Stimulated activated CD4-positive, alpha-beta T cell treated with anti-CD3 and anti-CD28 coated beads, Interleukin-2, amount 100 ng/mL, for 48 hours (primary cell): ENCODE measurements at regions not wholly inside any gene's neighbourhood (a gene's known extent, or its start where the extent isn't known, plus 50 kb on each side); places are given as distances from the start of the nearest gene placed in this dataset.
"Not testable (repeated sequence)": the region's sequence is repeated elsewhere in the genome, so short reads cannot be mapped to it uniquely, and the experiment has no call there.

ENCODE experiments used
- DNase-seq, 2 donors: peaks; one replicate each; pipeline ENCODE4 v3.0.0-alpha.2; 2020

- no peak for DNase-seq
Observed at GRCh38 chr3:87478716-87479115, 202.3 kb upstream of the POU1F1 start.

- DNase-seq: no peak
Observed at GRCh38 chr3:87473944-87474343, 197.6 kb upstream of the POU1F1 start.

- DNase-seq: no peak
Observed at GRCh38 chr3:87468938-87469337, 192.6 kb upstream of the POU1F1 start.

- DNase-seq: no peak
Observed at GRCh38 chr3:87468235-87468634, 191.9 kb upstream of the POU1F1 start.

- DNase-seq: no peak
Observed at GRCh38 chr3:87462228-87462627, 185.8 kb upstream of the POU1F1 start.

- DNase-seq: no peak
Observed at GRCh38 chr3:87461443-87461842, 185.1 kb upstream of the POU1F1 start.

- DNase-seq: no peak
Observed at GRCh38 chr3:87461036-87461435, 184.7 kb upstream of the POU1F1 start.

GRCh38 chr3:87448558-87448957, 172.2 kb upstream of the POU1F1 start:
- DNase-seq: no peak

GRCh38 chr3:87446849-87447387, 170.5 kb upstream of the POU1F1 start:
- no peak for DNase-seq

GRCh38 chr3:87442470-87442869, 166.1 kb upstream of the POU1F1 start:
- no peak for DNase-seq

GRCh38 chr3:87437765-87438164, 161.4 kb upstream of the POU1F1 start:
- no peak for DNase-seq

GRCh38 chr3:87436781-87437543, 160.6 kb upstream of the POU1F1 start:
- DNase-seq: no peak

- DNase-seq: no peak
Observed at GRCh38 chr3:87435926-87436620, 159.7 kb upstream of the POU1F1 start.

GRCh38 chr3:87433445-87433844, 157.1 kb upstream of the POU1F1 start:
- DNase-seq: not testable (repeated sequence)

GRCh38 chr3:87426918-87427317, 150.5 kb upstream of the POU1F1 start:
- DNase-seq: no peak

- no peak for DNase-seq
Observed at GRCh38 chr3:87425056-87425455, 148.7 kb upstream of the POU1F1 start.

- no peak for DNase-seq
Observed at GRCh38 chr3:87423336-87423735, 147.0 kb upstream of the POU1F1 start.

- no peak for DNase-seq
Observed at GRCh38 chr3:87422333-87422732, 145.9 kb upstream of the POU1F1 start.

- DNase-seq: no peak
Observed at GRCh38 chr3:87420171-87420570, 143.8 kb upstream of the POU1F1 start.

GRCh38 chr3:87414271-87414670, 137.9 kb upstream of the POU1F1 start:
- no peak for DNase-seq

GRCh38 chr3:87413814-87414213, 137.4 kb upstream of the POU1F1 start:
- DNase-seq: no peak

- no peak for DNase-seq
Observed at GRCh38 chr3:87410110-87410509, 133.7 kb upstream of the POU1F1 start.

GRCh38 chr3:87398168-87398801, 121.9 kb upstream of the POU1F1 start:
- no peak for DNase-seq

- DNase-seq: no peak
Observed at GRCh38 chr3:87397211-87397610, 120.8 kb upstream of the POU1F1 start.
